Liver (tissue), 8 donors: ENCODE measurements at regions not wholly inside any gene's neighbourhood (a gene's known extent, or its start where the extent isn't known, plus 50 kb on each side); places are given as distances from the start of the nearest gene placed in this dataset.

Experiments used
- DNase-seq: peaks from one replicate; pipeline ENCODE4 v3.0.0-alpha.2; 2017; ENCODE audit warnings: low spot score
- H3K27ac ChIP-seq, 2 donors: one replicate each; pipeline ENCODE4 v1.7.0; 2013; ENCODE audit warnings: inconsistent platforms in 2 of 2, low read length in 2 of 2, control low read depth in 1 of 2, low read depth in 1 of 2, mild to moderate bottlenecking in 1 of 2
- H3K27me3 ChIP-seq, 4 donors: one replicate each; pipeline versions ENCODE4 v1.6.1 to v1.7.0; 2013; ENCODE audit warnings: low read length in 3 of 4, inconsistent platforms in 1 of 4, mild to moderate bottlenecking in 1 of 4, moderate library complexity in 1 of 4; ENCODE audit not compliant: control insufficient read depth in 4 of 4, insufficient read depth in 4 of 4
- H3K36me3 ChIP-seq, 4 donors: one replicate each; pipeline versions ENCODE4 v1.6.1 to v1.7.0; 2013; ENCODE audit warnings: low read length in 3 of 4, mild to moderate bottlenecking in 3 of 4, low read depth in 1 of 4, moderate library complexity in 1 of 4; ENCODE audit not compliant: control insufficient read depth in 4 of 4, insufficient read depth in 3 of 4
- H3K4me1 ChIP-seq, 4 donors: one replicate each; pipeline versions ENCODE4 v1.6.1 to v1.7.0; 2013; ENCODE audit warnings: low read length in 3 of 4, mild to moderate bottlenecking in 3 of 4, moderate library complexity in 1 of 4; ENCODE audit not compliant: control insufficient read depth in 4 of 4, insufficient read depth in 4 of 4
- H3K4me3 ChIP-seq, 3 donors: one replicate each; pipeline versions ENCODE4 v1.6.1 to v1.7.0; 2013; ENCODE audit warnings: low read length in 3 of 3, control low read depth in 1 of 3, low read depth in 1 of 3, mild to moderate bottlenecking in 1 of 3
- H3K9ac ChIP-seq, 2 donors: one replicate each; pipeline ENCODE4 v1.7.0; 2013; ENCODE audit warnings: low read length in 2 of 2, mild to moderate bottlenecking in 2 of 2, moderate library complexity in 2 of 2, control low read depth in 1 of 2, low read depth in 1 of 2
- H3K9me3 ChIP-seq, 4 donors: one replicate each; pipeline versions ENCODE4 v1.6.1 to v1.7.0; 2013; ENCODE audit warnings: low read length in 3 of 4; ENCODE audit not compliant: control insufficient read depth in 4 of 4
- ATF3 ChIP-seq: IDR thresholded peaks from 2 replicates; pipeline ENCODE4 v1.6.1; 2016; ENCODE audit warnings: antibody characterized with exemption
- CTCF ChIP-seq: fragments of 150-350 bp; IDR thresholded peaks from 2 replicates; pipeline ENCODE4 v1.5.1; 2017; ENCODE audit warnings: improper control_type of control experiment, low read depth, low read length; ENCODE audit not compliant: missing input control
- EGR1 ChIP-seq, 2 donors: IDR thresholded peaks; 2 replicates each; pipeline ENCODE4 v1.6.1; 2016 to 2018; ENCODE audit warnings: antibody characterized with exemption in 2 of 2, low read depth in 2 of 2
- FOXA1 ChIP-seq: IDR thresholded peaks from 2 replicates; pipeline ENCODE4 v1.6.1; 2016; ENCODE audit warnings: antibody characterized with exemption
- FOXA2 ChIP-seq: IDR thresholded peaks from 2 replicates; pipeline ENCODE4 v1.6.1; 2016; ENCODE audit warnings: antibody characterized with exemption
- GABPA ChIP-seq, 2 donors: IDR thresholded peaks in 1 of 2; conservative IDR thresholded peaks in 1 of 2; 2 replicates each; pipeline ENCODE4 v1.6.1; 2016; ENCODE audit warnings: antibody characterized with exemption in 2 of 2, mild to moderate bottlenecking in 1 of 2, moderate library complexity in 1 of 2
- HNF4A ChIP-seq, 2 donors: conservative IDR thresholded peaks; 2 replicates each; pipeline ENCODE4 v1.6.1; 2016; ENCODE audit warnings: antibody characterized with exemption in 2 of 2, mild to moderate bottlenecking in 2 of 2
- HNF4G ChIP-seq: IDR thresholded peaks from 2 replicates; pipeline ENCODE4 v1.6.1; 2016; ENCODE audit warnings: antibody characterized with exemption
- MAX ChIP-seq: IDR thresholded peaks from 2 replicates; pipeline ENCODE4 v1.6.1; 2016; ENCODE audit warnings: antibody characterized with exemption
- NR2F2 ChIP-seq: IDR thresholded peaks from 2 replicates; pipeline ENCODE4 v1.6.1; 2016; ENCODE audit warnings: antibody characterized with exemption
- RAD21 ChIP-seq, 2 donors: IDR thresholded peaks; 2 replicates each; pipeline ENCODE4 v1.6.1; 2016; ENCODE audit warnings: antibody characterized with exemption in 2 of 2, mild to moderate bottlenecking in 2 of 2
- REST ChIP-seq: IDR thresholded peaks from 2 replicates; pipeline ENCODE4 v1.6.1; 2016; ENCODE audit warnings: antibody characterized with exemption, mild to moderate bottlenecking
- RXRA ChIP-seq, 2 donors: IDR thresholded peaks; 2 replicates each; pipeline ENCODE4 v1.6.1; 2017 to 2018; ENCODE audit warnings: antibody characterized with exemption in 2 of 2, mild to moderate bottlenecking in 1 of 2
- SP1 ChIP-seq: IDR thresholded peaks from 2 replicates; pipeline ENCODE4 v1.6.1; 2018; ENCODE audit warnings: antibody characterized with exemption, mild to moderate bottlenecking
- TAF1 ChIP-seq: conservative IDR thresholded peaks from 2 replicates; pipeline ENCODE4 v1.6.1; 2016; ENCODE audit warnings: antibody characterized with exemption, mild to moderate bottlenecking
- YY1 ChIP-seq: IDR thresholded peaks from 2 replicates; pipeline ENCODE4 v1.6.1; 2016; ENCODE audit warnings: antibody characterized with exemption, mild to moderate bottlenecking
- ZBTB33 ChIP-seq: IDR thresholded peaks from 2 replicates; pipeline ENCODE4 v1.6.1; 2016; ENCODE audit warnings: antibody characterized with exemption
- WGBS: extraction: QIAGEN DNeasy Blood & Tissue Kit; methylation state at CpG from one replicate; pipeline ENCODE4 v1.1.7; 2013; 5-methylcytosine and 5-hydroxymethylcytosine counted together
- donor health status: healthy.
- donor health status: healthy.
- donor health status: healthy.
- donor health status: healthy.
- donor health status: healthy.

- Histone ChIP-seq H3K9me3 (no peaks in the 10 kb centered on the region), H3K27me3 (no peaks in the 10 kb centered on the region), H3K4me3 (no peak overlapping the region), H3K4me1 (peaks cover 0 to 26% (median 16%) of the 10 kb centered on the region in 4 donors), H3K27ac (no peak overlapping the region), H3K9ac (no peak overlapping the region), H3K36me3 (no peaks in the 10 kb centered on the region)
- WGBS = 97% methylated on average over 3 of the region's 3 CpGs
- no peak for DNase-seq
- TF ChIP-seq RXRA (IDR thresholded peaks at IDR 0.05) (no peak), HNF4G (no peak), FOXA2 (no peak), EGR1 (IDR thresholded peaks at IDR 0.05; ENCODE audit: low read depth in 2 of 2) (no peak), YY1 (no peak), FOXA1 (no peak), ZBTB33 (no peak), REST (no peak), NR2F2 (no peak), SP1 (no peak), TAF1 (no peak)
Measured at GRCh38 chr4:123596805-123597204, 200.2 kb downstream of the SPRY1 start.

GRCh38 chr4:123597586-123597985, 201.0 kb downstream of the SPRY1 start:
- DNase-seq = no peak
- Histone ChIP-seq H3K4me3 (no peak overlapping the region), H3K27ac (no peak overlapping the region), H3K9ac (no peak overlapping the region), H3K36me3 (no peaks in the 10 kb centered on the region), H3K4me1 (peaks cover 0 to 26% (median 16%) of the 10 kb centered on the region in 4 donors), H3K27me3 (no peaks in the 10 kb centered on the region), H3K9me3 (no peaks in the 10 kb centered on the region)
- TF ChIP-seq FOXA1 (no peak), HNF4A (conservative IDR thresholded peaks at IDR 0.05) (no peak), HNF4G (no peak), ATF3 (no peak), GABPA (IDR thresholded peaks at IDR 0.05 in 1 of 2, conservative IDR thresholded peaks at IDR 0.05 in 1 of 2) (no peak), EGR1 (IDR thresholded peaks at IDR 0.05; ENCODE audit: low read depth in 2 of 2) (no peak), RXRA (IDR thresholded peaks at IDR 0.05) (no peak), MAX (no peak), SP1 (no peak), NR2F2 (no peak), TAF1 (no peak), CTCF (no peak), YY1 (no peak), FOXA2 (no peak), ZBTB33 (no peak), REST (no peak), RAD21 (IDR thresholded peaks at IDR 0.05) (no peak)
- 84% methylated on average over 1 of the region's 1 CpG for WGBS
